Stimulated activated naive CD4-positive, alpha-beta T cell (primary cell): ENCODE measurements at regions not wholly inside any gene's neighbourhood (a gene's known extent, or its start where the extent isn't known, plus 50 kb on each side); places are given as distances from the start of the nearest gene placed in this dataset.
"Not testable (repeated sequence)": the region's sequence is repeated elsewhere in the genome, so short reads cannot be mapped to it uniquely, and the experiment has no call there.

Source experiments
- DNase-seq, 6 experiments: peaks; one replicate each; lab custom pipeline; 2025; lab: John Stamatoyannopoulos, UW

- not testable (repeated sequence) for DNase-seq
Observed at GRCh38 chr1:194407238-194407637, 1220.8 kb upstream of the B3GALT2 start.

- no peak for DNase-seq
Observed at GRCh38 chr1:194394676-194395075, 1208.3 kb upstream of the B3GALT2 start.

GRCh38 chr1:194387531-194387930 is 1201.1 kb upstream of the B3GALT2 start:
- DNase-seq = no peak

GRCh38 chr1:194378517-194378916 is 1192.1 kb upstream of the B3GALT2 start:
- no peak for DNase-seq

- no peak for DNase-seq
Observed at GRCh38 chr1:194374649-194375048, 1188.2 kb upstream of the B3GALT2 start.

GRCh38 chr1:194372266-194372665 is 1185.9 kb upstream of the B3GALT2 start:
- DNase-seq = no peak

GRCh38 chr1:194369622-194370021 is 1183.2 kb upstream of the B3GALT2 start:
- DNase-seq = no peak

- DNase-seq = no peak
Observed at GRCh38 chr1:194369060-194369459, 1182.6 kb upstream of the B3GALT2 start.

- no peak for DNase-seq
Observed at GRCh38 chr1:194367121-194367520, 1180.7 kb upstream of the B3GALT2 start.

- DNase-seq = no peak
Observed at GRCh38 chr1:194366705-194367104, 1180.3 kb upstream of the B3GALT2 start.

- no peak for DNase-seq
Observed at GRCh38 chr1:194362327-194362726, 1175.9 kb upstream of the B3GALT2 start.

- no peak for DNase-seq
Observed at GRCh38 chr1:194361374-194362131, 1175.1 kb upstream of the B3GALT2 start.

- no peak for DNase-seq
Observed at GRCh38 chr1:194358208-194358581, 1171.8 kb upstream of the B3GALT2 start.

- not testable (repeated sequence) for DNase-seq
Observed at GRCh38 chr1:194357573-194358207, 1171.3 kb upstream of the B3GALT2 start.

- no peak for DNase-seq
Observed at GRCh38 chr1:194355488-194356106, 1169.2 kb upstream of the B3GALT2 start.

- no peak for DNase-seq
Observed at GRCh38 chr1:194353121-194353520, 1166.7 kb upstream of the B3GALT2 start.

GRCh38 chr1:194347200-194347599 is 1160.8 kb upstream of the B3GALT2 start:
- DNase-seq = no peak

- DNase-seq = no peak
Observed at GRCh38 chr1:194342484-194343262, 1156.3 kb upstream of the B3GALT2 start.

GRCh38 chr1:194341587-194341986 is 1155.2 kb upstream of the B3GALT2 start:
- DNase-seq = no peak

- DNase-seq = no peak
Observed at GRCh38 chr1:194339471-194339870, 1153.1 kb upstream of the B3GALT2 start.

GRCh38 chr1:194338241-194338948 is 1152.0 kb upstream of the B3GALT2 start:
- no peak for DNase-seq

GRCh38 chr1:194333240-194333639 is 1146.8 kb upstream of the B3GALT2 start:
- no peak for DNase-seq
